ENCODE measurements at regions not wholly inside any gene's neighbourhood (a gene's known extent, or its start where the extent isn't known, plus 50 kb on each side); places are given as distances from the start of the nearest gene placed in this dataset.

- FAIRE-seq (no peak), DNase-seq (ENCODE audit: low spot score) (no peak)
These were observed 51.8 kb upstream of the DGKG start for GRCh38 chr3:186413615-186414415.

DNA sequence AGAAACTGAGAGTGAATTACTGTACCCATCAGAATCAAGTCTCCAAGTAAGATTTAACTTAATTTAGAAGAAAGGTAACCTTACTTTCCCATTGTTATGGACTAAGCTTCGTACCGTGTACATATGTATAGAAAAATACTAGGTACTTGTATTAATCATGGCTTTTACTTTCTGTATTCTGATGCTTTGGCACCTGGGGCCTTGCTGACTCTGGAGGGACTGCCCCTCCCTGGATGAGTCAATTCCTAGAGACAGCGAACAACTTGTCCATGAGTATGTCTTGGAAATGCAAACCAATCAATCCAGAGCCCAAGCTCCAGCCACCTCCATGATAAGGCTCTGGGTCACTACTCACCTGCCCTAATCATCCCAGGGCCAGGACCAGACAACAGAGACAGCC, 50.0 kb upstream of the DGKG start:
- FAIRE-seq (no peak), DNase-seq (ENCODE audit: low spot score) (no peak)
